SJCRH30 (cell line): ENCODE measurements at regions not wholly inside any gene's neighbourhood (a gene's known extent, or its start where the extent isn't known, plus 50 kb on each side); places are given as distances from the start of the nearest gene placed in this dataset.
"Not testable (repeated sequence)": the region's sequence is repeated elsewhere in the genome, so short reads cannot be mapped to it uniquely, and the experiment has no call there.

ENCODE experiments used
- DNase-seq, 2 experiments: peaks; one replicate each; pipeline ENCODE4 v3.0.0-alpha.2; 2015 to 2020
- H3K27ac ChIP-seq: fragments of 250-450 bp; sonication (Bioruptor Pico); 2 replicates; pipeline ENCODE4 v1.5.1; 2020; ENCODE audit warnings: mild to moderate bottlenecking, moderate library complexity
- H3K27me3 ChIP-seq: fragments of 250-450 bp; sonication (Bioruptor Pico); 2 replicates; pipeline ENCODE4 v1.5.1; 2020; ENCODE audit warnings: mild to moderate bottlenecking, moderate library complexity
- H3K36me3 ChIP-seq: fragments of 250-450 bp; sonication (Bioruptor Pico); 2 replicates; pipeline ENCODE4 v1.5.1; 2020; ENCODE audit warnings: mild to moderate bottlenecking, moderate library complexity
- H3K4me1 ChIP-seq: fragments of 250-450 bp; sonication (Bioruptor Pico); 2 replicates; pipeline ENCODE4 v1.5.1; 2020; ENCODE audit warnings: mild to moderate bottlenecking, moderate library complexity
- H3K4me3 ChIP-seq: fragments of 250-450 bp; sonication (Bioruptor Pico); 2 replicates; pipeline ENCODE4 v1.5.1; 2020; ENCODE audit warnings: mild to moderate bottlenecking, moderate library complexity
- H3K9me3 ChIP-seq: fragments of 250-450 bp; sonication (Bioruptor Pico); replicated peaks from 2 replicates; pipeline ENCODE4 v1.5.1; 2020; ENCODE audit warnings: mild to moderate bottlenecking, moderate library complexity

GRCh38 chr15:39523968-39524367, 56.9 kb upstream of the THBS1 start:
- H3K4me3 ChIP-seq, H3K4me1 ChIP-seq, DNase-seq, H3K9me3 ChIP-seq, H3K27me3 ChIP-seq, H3K27ac ChIP-seq, H3K36me3 ChIP-seq: not testable (repeated sequence)

DNA sequence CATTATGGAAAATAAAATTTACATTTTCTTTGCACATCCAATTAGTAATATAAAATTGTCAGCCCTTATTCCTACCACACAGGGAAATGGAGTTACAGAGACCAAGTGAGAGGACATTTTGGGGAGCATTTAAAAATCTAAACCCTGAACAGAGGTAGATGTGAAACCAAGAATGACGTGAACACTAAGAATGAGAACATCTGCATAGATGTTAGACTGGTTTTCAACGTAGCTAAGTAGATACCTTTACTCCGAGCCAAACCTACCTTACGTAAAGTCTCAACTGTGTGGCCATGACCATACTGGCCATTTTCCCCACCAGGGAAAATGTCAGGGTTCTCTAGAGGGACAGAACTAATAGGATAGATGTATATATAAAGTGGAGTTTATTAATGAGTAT, 51.4 kb upstream of the THBS1 start:
- Histone ChIP-seq H3K9me3 (peaks cover 3% of the 10 kb centered on the region; the same call in 1 of the 2 replicates), H3K36me3 (no peaks in the 10 kb centered on the region), H3K4me1 (no peaks in the 10 kb centered on the region), H3K27me3 (no peaks in the 10 kb centered on the region; the same call in 1 of the 2 replicates), H3K27ac (no peak overlapping the region), H3K4me3 (no peak overlapping the region)
- DNase-seq, result no peak

- no peak for DNase-seq
- Histone ChIP-seq H3K4me1 (no peaks in the 10 kb centered on the region), H3K36me3 (no peaks in the 10 kb centered on the region), H3K27me3 (no peaks in the 10 kb centered on the region; the same call in 1 of the 2 replicates), H3K27ac (no peak overlapping the region), H3K4me3 (no peak overlapping the region), H3K9me3 (peaks cover 3% of the 10 kb centered on the region; the same call in 1 of the 2 replicates)
Observed at GRCh38 chr15:39530480-39531342, 50.2 kb upstream of the THBS1 start.
